ENCODE measurements at regions not wholly inside any gene's neighbourhood (a gene's known extent, or its start where the extent isn't known, plus 50 kb on each side); places are given as distances from the start of the nearest gene placed in this dataset.
"Not testable (repeated sequence)": the region's sequence is repeated elsewhere in the genome, so short reads cannot be mapped to it uniquely, and the experiment has no call there.

DNA sequence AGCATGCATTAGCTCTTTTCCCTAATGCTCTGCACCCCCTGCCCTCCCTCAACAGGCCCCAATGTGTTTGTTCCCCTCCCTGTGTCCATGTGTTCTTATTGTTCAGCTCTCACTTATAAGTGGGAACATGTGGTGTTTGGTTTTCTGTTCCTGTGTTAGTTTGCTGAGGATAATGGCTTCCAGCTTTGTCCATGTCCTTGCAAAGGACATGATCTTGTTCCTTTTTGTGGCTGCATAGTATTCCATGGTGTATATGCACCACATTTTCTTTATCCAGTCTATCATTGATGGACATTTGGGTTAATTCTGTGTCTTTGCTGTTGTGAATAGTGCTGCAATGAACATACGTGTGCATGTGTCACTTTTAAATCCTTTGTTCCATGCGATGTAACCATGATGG, 363.0 kb downstream of the SRGAP2C start:
- not testable (repeated sequence) for H3K27ac ChIP-seq (ENCODE audit: insufficient read depth, low read length, poor library complexity, severe bottlenecking); H3K36me3 ChIP-seq (ENCODE audit: control insufficient read depth, insufficient read depth, low read length); ATAC-seq (ENCODE audit: low read depth in 2 of 2); H3K27me3 Mint-ChIP-seq; H3K4me3 ChIP-seq (ENCODE audit: low read depth, low read length); H3K27me3 ChIP-seq (ENCODE audit: control insufficient read depth, insufficient read depth, low read length); H3K9me3 Mint-ChIP-seq; H3K9me3 ChIP-seq (ENCODE audit: control insufficient read depth in 2 of 2, low read length in 2 of 2); DNase-seq; H3K4me3 Mint-ChIP-seq; H3K36me3 Mint-ChIP-seq
- Mint-ChIP-seq H3K27ac (peak overlapping the region; percentile 66 to 72 (median 71)), H3K4me1 (peaks cover 33 to 49% (median 44%) of the 10 kb centered on the region in 4 donors)
- H3K4me1 ChIP-seq (ENCODE audit: control insufficient read depth, insufficient read depth, low read length, poor library complexity, severe bottlenecking), result peaks cover 28% of the 10 kb centered on the region

DNA sequence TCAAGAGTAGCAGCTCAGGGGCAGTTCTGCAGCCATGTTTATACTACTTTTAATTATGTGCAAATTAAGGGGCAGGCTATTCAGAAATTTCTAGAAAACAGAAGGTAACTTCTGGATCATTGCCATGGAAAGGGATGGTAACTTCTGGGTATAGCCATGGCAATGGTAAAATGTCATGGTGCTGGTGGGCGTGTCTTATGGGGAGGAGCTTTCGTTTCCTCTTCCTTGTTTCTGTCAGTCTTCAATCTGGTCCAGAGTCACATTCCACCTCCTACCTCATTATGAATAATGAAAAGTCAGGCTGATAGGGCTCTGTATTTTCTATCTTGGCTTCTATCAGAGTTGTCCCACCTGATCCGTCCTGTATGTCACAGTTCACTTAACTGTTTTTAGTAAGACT, 366.0 kb downstream of the SRGAP2C start:
- H3K4me3 ChIP-seq (ENCODE audit: low read depth, low read length), result peak overlapping the region; percentile 63
- H3K9me3 ChIP-seq (ENCODE audit: control insufficient read depth in 2 of 2, low read length in 2 of 2); H3K9me3 Mint-ChIP-seq; H3K27ac ChIP-seq (ENCODE audit: insufficient read depth, low read length, poor library complexity, severe bottlenecking); DNase-seq; H3K27me3 ChIP-seq (ENCODE audit: control insufficient read depth, insufficient read depth, low read length); H3K36me3 Mint-ChIP-seq; ATAC-seq (ENCODE audit: low read depth in 2 of 2); H3K36me3 ChIP-seq (ENCODE audit: control insufficient read depth, insufficient read depth, low read length); H3K27me3 Mint-ChIP-seq: not testable (repeated sequence)
- Mint-ChIP-seq H3K4me1 (peaks cover 39 to 75% (median 55%) of the 10 kb centered on the region in 4 donors), H3K4me3 (peak overlapping the region in 3 of 4 donors; percentile 28 to 54 (median 51)), H3K27ac (peak overlapping the region in 2 of 3 donors; percentile 12 to 89)
- H3K4me1 ChIP-seq (ENCODE audit: control insufficient read depth, insufficient read depth, low read length, poor library complexity, severe bottlenecking), result peaks cover 31% of the 10 kb centered on the region

DNA sequence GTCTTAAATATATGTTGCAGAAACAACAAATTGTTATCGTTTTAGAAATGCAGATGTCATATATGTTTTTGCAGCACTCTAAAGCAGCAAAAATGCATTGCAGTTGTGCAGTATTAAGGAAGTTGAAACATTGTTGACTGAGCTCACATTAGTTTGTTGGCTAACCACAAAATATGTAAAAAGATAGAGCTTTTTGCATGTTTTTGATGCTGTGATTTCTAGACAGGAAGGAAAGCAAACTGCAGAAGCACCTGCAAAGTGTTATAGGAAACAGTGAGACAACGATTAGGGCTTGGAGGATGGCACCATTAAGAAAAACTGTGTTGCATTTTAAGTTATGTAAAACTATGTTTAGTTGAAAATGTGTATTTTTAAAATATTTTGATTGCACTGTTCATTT, 366.7 kb downstream of the SRGAP2C start:
- peak; percentile 86 to 91 for ATAC-seq (ENCODE audit: low read depth in 2 of 2)
- H3K27me3 Mint-ChIP-seq; H3K9me3 ChIP-seq (ENCODE audit: control insufficient read depth in 2 of 2, low read length in 2 of 2); H3K36me3 ChIP-seq (ENCODE audit: control insufficient read depth, insufficient read depth, low read length); H3K36me3 Mint-ChIP-seq; H3K9me3 Mint-ChIP-seq; H3K27me3 ChIP-seq (ENCODE audit: control insufficient read depth, insufficient read depth, low read length): not testable (repeated sequence)
- peak overlapping the region; percentile 18 to 51 (median 32) for H3K4me3 Mint-ChIP-seq
- peaks cover 39 to 78% (median 57%) of the 10 kb centered on the region in 4 donors for H3K4me1 Mint-ChIP-seq
- DNase-seq, result peak in 2 of 3 donors; percentile 68 to 76
- H3K4me1 ChIP-seq (ENCODE audit: control insufficient read depth, insufficient read depth, low read length, poor library complexity, severe bottlenecking), result peaks cover 31% of the 10 kb centered on the region
- peak overlapping the region; percentile 65 for H3K27ac ChIP-seq (ENCODE audit: insufficient read depth, low read length, poor library complexity, severe bottlenecking)
- H3K27ac Mint-ChIP-seq, result peak overlapping the region in 2 of 3 donors; percentile 8 to 89
- peak overlapping the region; percentile 63 for H3K4me3 ChIP-seq (ENCODE audit: low read depth, low read length)

DNA sequence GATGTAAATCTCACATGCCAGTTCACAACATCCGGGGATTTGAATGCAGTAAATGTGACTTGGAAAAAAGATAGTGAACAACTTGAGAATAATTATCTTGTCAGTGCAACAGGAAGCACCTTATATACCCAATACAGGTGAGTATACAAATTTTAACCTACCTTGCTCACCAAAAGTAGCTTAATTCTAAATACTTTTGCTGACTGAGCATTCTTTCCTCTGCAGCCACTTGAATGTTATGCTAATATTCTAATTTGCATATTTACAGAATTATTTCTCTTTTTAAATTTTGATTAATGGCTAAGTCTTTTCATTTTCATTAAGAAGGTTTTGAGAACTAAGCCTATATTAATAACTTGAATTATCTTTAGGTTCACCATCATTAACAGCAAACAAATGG, 371.8 kb downstream of the SRGAP2C start:
- ATAC-seq (ENCODE audit: low read depth in 2 of 2); H3K27me3 Mint-ChIP-seq; H3K36me3 Mint-ChIP-seq; H3K36me3 ChIP-seq (ENCODE audit: control insufficient read depth, insufficient read depth, low read length); H3K9me3 Mint-ChIP-seq; H3K27ac Mint-ChIP-seq; H3K9me3 ChIP-seq (ENCODE audit: control insufficient read depth in 2 of 2, low read length in 2 of 2); H3K27me3 ChIP-seq (ENCODE audit: control insufficient read depth, insufficient read depth, low read length); H3K4me3 ChIP-seq (ENCODE audit: low read depth, low read length); H3K4me3 Mint-ChIP-seq; H3K27ac ChIP-seq (ENCODE audit: insufficient read depth, low read length, poor library complexity, severe bottlenecking); DNase-seq: not testable (repeated sequence)
- peaks cover 15% of the 10 kb centered on the region for H3K4me1 ChIP-seq (ENCODE audit: control insufficient read depth, insufficient read depth, low read length, poor library complexity, severe bottlenecking)
- peaks cover 17 to 59% (median 30%) of the 10 kb centered on the region in 4 donors for H3K4me1 Mint-ChIP-seq

DNA sequence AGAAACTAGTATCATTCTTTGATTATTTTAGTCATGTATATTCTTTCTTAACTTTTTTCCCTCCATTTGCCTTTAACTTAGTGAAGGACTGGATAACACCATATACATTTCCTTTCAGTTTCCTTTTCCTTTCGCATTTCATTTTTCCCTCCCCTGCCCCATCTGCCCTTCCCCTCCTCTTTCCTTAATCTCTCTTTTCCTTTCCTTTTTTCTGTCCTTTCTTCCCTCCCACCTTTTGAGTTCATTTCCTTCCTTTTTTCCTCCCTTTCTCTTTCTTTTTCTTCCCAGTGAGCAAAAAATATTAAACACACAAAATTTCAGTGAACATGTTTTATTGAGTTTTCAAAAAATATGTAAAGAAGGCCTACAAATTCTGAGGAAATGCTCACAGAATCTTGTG, 373.3 kb downstream of the SRGAP2C start:
- H3K36me3 Mint-ChIP-seq; H3K27me3 Mint-ChIP-seq; H3K27me3 ChIP-seq (ENCODE audit: control insufficient read depth, insufficient read depth, low read length); DNase-seq; H3K4me1 ChIP-seq (ENCODE audit: control insufficient read depth, insufficient read depth, low read length, poor library complexity, severe bottlenecking); H3K4me3 ChIP-seq (ENCODE audit: low read depth, low read length); H3K36me3 ChIP-seq (ENCODE audit: control insufficient read depth, insufficient read depth, low read length); H3K9me3 ChIP-seq (ENCODE audit: control insufficient read depth in 2 of 2, low read length in 2 of 2); ATAC-seq (ENCODE audit: low read depth in 2 of 2); H3K9me3 Mint-ChIP-seq; H3K27ac ChIP-seq (ENCODE audit: insufficient read depth, low read length, poor library complexity, severe bottlenecking): not testable (repeated sequence)
- Mint-ChIP-seq H3K27ac (peak overlapping the region in 1 of 3 donors; percentile 87), H3K4me1 (peaks cover 6 to 46% (median 17%) of the 10 kb centered on the region in 4 donors), H3K4me3 (peak overlapping the region in 2 of 4 donors; percentile 9 to 90)

DNA sequence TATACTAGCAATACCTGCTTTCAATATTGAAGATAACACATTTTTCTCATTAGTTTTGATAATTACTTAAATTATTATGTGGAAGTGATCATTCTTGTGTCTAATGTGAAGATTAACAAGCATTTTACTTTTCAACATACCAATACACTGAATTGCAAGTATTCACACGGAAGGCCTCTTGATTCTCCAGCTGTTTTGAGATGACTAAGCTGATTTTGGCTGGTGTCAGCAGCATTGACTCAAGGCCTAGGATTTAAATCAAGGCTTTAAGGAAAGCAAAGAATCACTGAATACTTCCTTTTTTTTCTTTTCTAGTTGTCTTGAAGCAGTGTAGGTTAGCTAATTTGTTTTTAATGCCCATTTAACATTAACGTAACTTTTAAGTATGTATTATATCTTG, 373.7 kb downstream of the SRGAP2C start:
- no peaks in the 10 kb centered on the region for H3K27me3 ChIP-seq (ENCODE audit: control insufficient read depth, insufficient read depth, low read length)
- no peaks in the 10 kb centered on the region for H3K9me3 Mint-ChIP-seq
- H3K27me3 Mint-ChIP-seq, result no peaks in the 10 kb centered on the region
- peaks cover 6 to 41% (median 15%) of the 10 kb centered on the region in 4 donors for H3K4me1 Mint-ChIP-seq
- no peak overlapping the region for H3K4me3 ChIP-seq (ENCODE audit: low read depth, low read length)
- peak overlapping the region in 1 of 4 donors; percentile 90 for H3K4me3 Mint-ChIP-seq
- no peak for DNase-seq
- H3K4me1 ChIP-seq (ENCODE audit: control insufficient read depth, insufficient read depth, low read length, poor library complexity, severe bottlenecking), result no peaks in the 10 kb centered on the region
- H3K27ac ChIP-seq (ENCODE audit: insufficient read depth, low read length, poor library complexity, severe bottlenecking), result no peak overlapping the region
- no peaks in the 10 kb centered on the region for H3K36me3 ChIP-seq (ENCODE audit: control insufficient read depth, insufficient read depth, low read length)
- H3K27ac Mint-ChIP-seq, result no peak overlapping the region
- H3K36me3 Mint-ChIP-seq, result peaks cover 5% of the 10 kb centered on the region
- ATAC-seq (ENCODE audit: low read depth in 2 of 2), result no peak
- H3K9me3 ChIP-seq (ENCODE audit: control insufficient read depth in 2 of 2, low read length in 2 of 2), result no peaks in the 10 kb centered on the region

DNA sequence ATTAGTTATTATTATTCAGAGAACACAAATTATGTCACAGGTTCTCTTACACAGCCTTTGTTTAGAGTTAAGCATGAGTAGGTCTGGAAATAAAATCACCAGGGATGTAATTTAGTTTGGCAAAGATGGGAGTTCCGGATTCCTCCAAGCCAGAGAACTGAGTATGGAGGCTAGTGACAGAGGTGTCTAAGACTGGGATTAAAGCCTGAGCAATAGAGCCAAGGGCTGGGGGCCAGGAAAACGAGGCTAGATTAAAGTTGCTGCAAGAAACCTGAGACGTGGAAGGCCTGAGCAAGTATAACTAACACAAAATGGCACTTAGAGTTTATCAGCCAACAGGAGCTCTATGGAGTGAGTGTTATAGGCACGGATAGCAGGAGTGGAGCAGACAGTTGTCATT, 381.6 kb downstream of the SRGAP2C start:
- Mint-ChIP-seq H3K4me1 (peaks cover 15 to 31% (median 21%) of the 10 kb centered on the region in 4 donors), H3K36me3 (peaks cover 4% of the 10 kb centered on the region), H3K27ac (no peak overlapping the region), H3K4me3 (no peak overlapping the region), H3K9me3 (no peaks in the 10 kb centered on the region), H3K27me3 (no peaks in the 10 kb centered on the region)
- peaks cover 11% of the 10 kb centered on the region for H3K4me1 ChIP-seq (ENCODE audit: control insufficient read depth, insufficient read depth, low read length, poor library complexity, severe bottlenecking)
- no peak overlapping the region for H3K4me3 ChIP-seq (ENCODE audit: low read depth, low read length)
- no peak for DNase-seq
- H3K27me3 ChIP-seq (ENCODE audit: control insufficient read depth, insufficient read depth, low read length), result no peaks in the 10 kb centered on the region
- no peak overlapping the region for H3K27ac ChIP-seq (ENCODE audit: insufficient read depth, low read length, poor library complexity, severe bottlenecking)
- no peaks in the 10 kb centered on the region for H3K9me3 ChIP-seq (ENCODE audit: control insufficient read depth in 2 of 2, low read length in 2 of 2)
- ATAC-seq (ENCODE audit: low read depth in 2 of 2), result no peak
- no peaks in the 10 kb centered on the region for H3K36me3 ChIP-seq (ENCODE audit: control insufficient read depth, insufficient read depth, low read length)

DNA sequence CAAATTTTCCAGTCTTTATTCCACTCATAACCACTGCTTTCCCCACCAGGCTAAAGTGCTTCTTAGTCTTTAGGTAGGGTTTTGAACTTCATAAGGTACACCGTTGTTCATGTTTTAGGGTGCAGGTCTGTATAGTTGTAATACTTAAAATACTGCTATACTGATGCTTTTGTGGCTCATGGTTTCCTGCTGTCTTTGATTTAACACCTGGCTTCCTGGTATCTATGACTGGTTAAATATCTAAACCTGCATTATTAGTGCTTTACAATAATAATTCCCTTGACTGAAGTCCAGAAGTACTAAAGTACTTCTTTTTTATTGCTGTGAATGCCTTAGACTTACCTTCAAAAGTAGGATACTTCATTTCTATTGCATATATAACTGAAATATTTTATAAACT, 384.7 kb downstream of the SRGAP2C start:
- H3K27ac Mint-ChIP-seq, result peak overlapping the region; percentile 8 to 56 (median 46)
- H3K27me3 Mint-ChIP-seq, result no peaks in the 10 kb centered on the region
- peak in 1 of 2 donors; percentile 53 for ATAC-seq (ENCODE audit: low read depth in 2 of 2)
- peak overlapping the region in 2 of 4 donors; percentile 44 to 50 for H3K4me3 Mint-ChIP-seq
- H3K4me3 ChIP-seq (ENCODE audit: low read depth, low read length), result peak overlapping the region; percentile 53
- H3K4me1 ChIP-seq (ENCODE audit: control insufficient read depth, insufficient read depth, low read length, poor library complexity, severe bottlenecking), result peaks cover 11% of the 10 kb centered on the region
- no peaks in the 10 kb centered on the region for H3K9me3 Mint-ChIP-seq
- H3K27me3 ChIP-seq (ENCODE audit: control insufficient read depth, insufficient read depth, low read length), result no peaks in the 10 kb centered on the region
- peaks cover 7% of the 10 kb centered on the region for H3K36me3 Mint-ChIP-seq
- no peak overlapping the region for H3K27ac ChIP-seq (ENCODE audit: insufficient read depth, low read length, poor library complexity, severe bottlenecking)
- no peaks in the 10 kb centered on the region for H3K36me3 ChIP-seq (ENCODE audit: control insufficient read depth, insufficient read depth, low read length)
- DNase-seq, result peak in 1 of 3 donors; percentile 23
- H3K9me3 ChIP-seq (ENCODE audit: control insufficient read depth in 2 of 2, low read length in 2 of 2), result no peaks in the 10 kb centered on the region
- peaks cover 10 to 27% (median 18%) of the 10 kb centered on the region in 4 donors for H3K4me1 Mint-ChIP-seq

All from CD4-positive, CD25-positive, alpha-beta regulatory T cell (primary cell).